NCI-H446 (cell line): ENCODE measurements at regions not wholly inside any gene's neighbourhood (a gene's known extent, or its start where the extent isn't known, plus 50 kb on each side); places are given as distances from the start of the nearest gene placed in this dataset.

Experiments
- DNase-seq, 2 experiments: peaks; one replicate each; lab custom pipeline; 2025; lab: John Stamatoyannopoulos, UW

- DNase-seq, result no peak
Observed at GRCh38 chr6:99066044-99066443, 118.3 kb upstream of the FBXL4 start.

GRCh38 chr6:99064834-99065233 is 117.1 kb upstream of the FBXL4 start:
- DNase-seq, result no peak

GRCh38 chr6:99036672-99037071 is 88.9 kb upstream of the FBXL4 start:
- no peak for DNase-seq

- no peak for DNase-seq
Observed at GRCh38 chr6:99032396-99032795, 84.7 kb upstream of the FBXL4 start.

GRCh38 chr6:99031957-99032356 is 84.2 kb upstream of the FBXL4 start:
- DNase-seq, result no peak

GRCh38 chr6:99030915-99031314 is 83.2 kb upstream of the FBXL4 start:
- no peak for DNase-seq

- DNase-seq, result no peak
Observed at GRCh38 chr6:99026135-99026534, 78.4 kb upstream of the FBXL4 start.

GRCh38 chr6:99024089-99024488 is 76.3 kb upstream of the FBXL4 start:
- no peak for DNase-seq

GRCh38 chr6:99022039-99022609 is 74.4 kb upstream of the FBXL4 start:
- DNase-seq, result no peak

- DNase-seq, result no peak
Observed at GRCh38 chr6:99019381-99019780, 71.6 kb upstream of the FBXL4 start.

- DNase-seq, result no peak
Observed at GRCh38 chr6:99017150-99017549, 69.4 kb upstream of the FBXL4 start.

- DNase-seq, result no peak
Observed at GRCh38 chr6:99016355-99016754, 68.6 kb upstream of the FBXL4 start.

- no peak for DNase-seq
Observed at GRCh38 chr6:99014061-99014460, 66.3 kb upstream of the FBXL4 start.

GRCh38 chr6:99013661-99014060 is 65.9 kb upstream of the FBXL4 start:
- DNase-seq, result no peak

- no peak for DNase-seq
Observed at GRCh38 chr6:99013145-99013544, 65.4 kb upstream of the FBXL4 start.

GRCh38 chr6:99011151-99011550 is 63.4 kb upstream of the FBXL4 start:
- DNase-seq, result no peak

GRCh38 chr6:99002831-99003230 is 55.1 kb upstream of the FBXL4 start:
- peak in 1 of 2 experiments; percentile 56 for DNase-seq

GRCh38 chr6:98998103-98998502 is 50.4 kb upstream of the FBXL4 start:
- no peak for DNase-seq
